IPS-20b (cell line): ENCODE measurements at regions not wholly inside any gene's neighbourhood (a gene's known extent, or its start where the extent isn't known, plus 50 kb on each side); places are given as distances from the start of the nearest gene placed in this dataset.

Source experiments
- H3K27ac ChIP-seq: one replicate; pipeline ENCODE4 v1.5.1; 2013; ENCODE audit warnings: low read length
- H3K27me3 ChIP-seq: 2 replicates; pipeline ENCODE4 v1.6.1; 2013; ENCODE audit warnings: mild to moderate bottlenecking, low read length, inconsistent platforms; ENCODE audit not compliant: insufficient read depth
- H3K36me3 ChIP-seq: 2 replicates; pipeline ENCODE4 v1.6.1; 2013; ENCODE audit warnings: low read depth, mild to moderate bottlenecking, inconsistent platforms, low read length, moderate library complexity; ENCODE audit not compliant: insufficient read depth
- H3K4me1 ChIP-seq: 2 replicates; pipeline ENCODE4 v1.6.1; 2013; ENCODE audit warnings: mild to moderate bottlenecking, control low read depth, inconsistent platforms, low read length, moderate library complexity; ENCODE audit not compliant: insufficient read depth
- H3K4me3 ChIP-seq: 2 replicates; pipeline ENCODE4 v1.5.1; 2013; ENCODE audit warnings: mild to moderate bottlenecking, low read length, inconsistent platforms
- H3K9ac ChIP-seq: 2 replicates; pipeline ENCODE4 v1.6.1; 2013; ENCODE audit warnings: low read depth, mild to moderate bottlenecking, inconsistent platforms, low read length, moderate library complexity
- H3K9me3 ChIP-seq: 2 replicates; pipeline ENCODE4 v1.6.1; 2013; ENCODE audit warnings: mild to moderate bottlenecking, low read depth, low read length, inconsistent platforms; ENCODE audit not compliant: insufficient read depth

DNA sequence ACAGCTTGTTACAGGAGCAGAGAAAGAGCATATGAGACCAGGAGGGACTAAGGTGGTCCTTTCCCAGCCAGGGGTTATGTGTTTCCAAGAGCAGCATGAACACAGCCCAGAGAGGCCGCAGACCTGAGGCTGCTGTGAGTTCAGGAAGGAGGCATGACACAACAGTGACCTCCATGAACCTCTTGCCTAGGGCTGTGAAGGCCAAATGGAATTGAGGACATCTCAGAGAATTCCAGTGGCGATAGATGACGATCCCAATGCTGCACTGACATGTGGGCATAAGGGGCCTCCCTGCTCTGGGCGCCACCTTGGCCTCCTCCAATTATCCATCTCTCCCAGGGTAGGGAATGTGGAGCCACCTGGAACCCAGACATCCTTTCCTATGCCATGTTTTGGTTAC lies 79.9 kb upstream of the FUCA2 start:
- Histone ChIP-seq H3K27me3 (no peaks in the 10 kb centered on the region), H3K4me1 (peaks cover 2% of the 10 kb centered on the region; the same call in 1 of the 2 replicates), H3K9ac (no peak overlapping the region), H3K27ac (no peak overlapping the region), H3K4me3 (no peak overlapping the region), H3K36me3 (no peaks in the 10 kb centered on the region), H3K9me3 (no peaks in the 10 kb centered on the region)

- Histone ChIP-seq H3K9me3 (no peaks in the 10 kb centered on the region), H3K27me3 (no peaks in the 10 kb centered on the region), H3K36me3 (no peaks in the 10 kb centered on the region), H3K4me3 (no peak overlapping the region), H3K9ac (no peak overlapping the region), H3K27ac (no peak overlapping the region), H3K4me1 (peaks cover 2% of the 10 kb centered on the region; the same call in 1 of the 2 replicates)
Measured at GRCh38 chr6:143589162-143589561, 77.6 kb upstream of the FUCA2 start.

- H3K9ac ChIP-seq = no peak overlapping the region
- H3K4me3 ChIP-seq = no peak overlapping the region
- H3K27ac ChIP-seq = no peak overlapping the region
- no peaks in the 10 kb centered on the region for H3K36me3 ChIP-seq
- H3K9me3 ChIP-seq = no peaks in the 10 kb centered on the region
- no peaks in the 10 kb centered on the region for H3K27me3 ChIP-seq
- H3K4me1 ChIP-seq = peaks cover 2% of the 10 kb centered on the region; the same call in 1 of the 2 replicates
Measured at GRCh38 chr6:143586557-143586956, 75.0 kb upstream of the FUCA2 start.

GRCh38 chr6:143585716-143586115 lies 74.2 kb upstream of the FUCA2 start:
- Histone ChIP-seq H3K4me3 (no peak overlapping the region), H3K9ac (no peak overlapping the region), H3K9me3 (no peaks in the 10 kb centered on the region), H3K36me3 (no peaks in the 10 kb centered on the region), H3K4me1 (peaks cover 1% of the 10 kb centered on the region; the same call in 1 of the 2 replicates), H3K27ac (no peak overlapping the region), H3K27me3 (no peaks in the 10 kb centered on the region)

- Histone ChIP-seq H3K36me3 (no peaks in the 10 kb centered on the region), H3K27ac (no peak overlapping the region), H3K9ac (no peak overlapping the region), H3K4me1 (no peaks in the 10 kb centered on the region), H3K4me3 (no peak overlapping the region), H3K9me3 (no peaks in the 10 kb centered on the region), H3K27me3 (no peaks in the 10 kb centered on the region)
Measured at GRCh38 chr6:143585241-143585640, 73.7 kb upstream of the FUCA2 start.

DNA sequence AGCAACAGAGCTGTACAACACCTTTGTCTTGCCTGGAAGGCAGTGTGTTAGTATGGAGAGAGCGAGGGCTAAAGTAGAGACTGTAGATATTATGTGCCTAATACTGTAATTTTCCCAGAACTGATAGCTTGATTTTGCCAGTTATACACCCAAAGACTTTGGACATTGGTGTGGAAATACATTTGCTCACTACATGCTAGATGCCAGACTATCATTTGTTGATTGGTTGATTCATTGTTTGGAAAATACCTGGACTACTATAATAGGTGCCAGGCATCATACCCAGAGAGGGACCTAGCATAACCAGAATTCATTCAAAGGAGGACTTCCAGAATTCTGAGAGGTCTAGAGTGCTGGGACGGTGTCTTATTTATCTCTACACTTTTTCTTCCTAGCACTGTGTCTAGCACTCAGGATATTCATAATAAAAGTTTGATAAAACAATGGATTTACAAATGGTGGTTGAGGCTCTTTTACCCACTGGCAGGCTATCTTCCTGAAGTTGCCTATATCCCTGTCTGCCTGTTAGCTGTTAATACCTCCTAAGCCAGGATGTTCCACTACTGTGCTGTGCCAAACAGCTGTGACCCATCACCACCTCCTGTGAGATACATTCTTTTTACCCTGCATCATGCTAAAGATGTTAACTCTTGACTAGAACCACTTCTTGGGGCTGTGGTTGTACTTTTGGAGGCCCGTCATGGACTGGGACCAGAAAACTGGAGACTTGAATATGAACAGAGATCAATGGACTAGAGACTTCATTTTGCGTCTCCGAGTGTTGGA lies 72.2 kb upstream of the FUCA2 start:
- Histone ChIP-seq H3K27me3 (no peaks in the 10 kb centered on the region), H3K4me3 (no peak overlapping the region), H3K9me3 (no peaks in the 10 kb centered on the region), H3K9ac (no peak overlapping the region), H3K4me1 (no peaks in the 10 kb centered on the region), H3K27ac (no peak overlapping the region), H3K36me3 (no peaks in the 10 kb centered on the region)

- no peak overlapping the region for H3K27ac ChIP-seq
Measured at GRCh38 chr6:143581835-143582480, 70.4 kb upstream of the FUCA2 start.

GRCh38 chr6:143579703-143580102 lies 68.2 kb upstream of the FUCA2 start:
- Histone ChIP-seq H3K27me3 (no peaks in the 10 kb centered on the region), H3K9me3 (no peaks in the 10 kb centered on the region), H3K9ac (no peak overlapping the region), H3K4me3 (no peak overlapping the region), H3K27ac (no peak overlapping the region), H3K36me3 (no peaks in the 10 kb centered on the region), H3K4me1 (0 out of 2 replicates have a peak, but pooled peaks cover 4% of the 10 kb centered on the region)

More at GRCh38 chr6:143581835-143582480, 70.4 kb upstream of the FUCA2 start:
- Histone ChIP-seq H3K27me3 (no peaks in the 10 kb centered on the region), H3K4me3 (no peak overlapping the region), H3K4me1 (no peaks in the 10 kb centered on the region), H3K9ac (no peak overlapping the region), H3K9me3 (no peaks in the 10 kb centered on the region), H3K36me3 (no peaks in the 10 kb centered on the region)

GRCh38 chr6:143578054-143578453 lies 66.5 kb upstream of the FUCA2 start:
- Histone ChIP-seq H3K27me3 (no peaks in the 10 kb centered on the region), H3K27ac (no peak overlapping the region), H3K9me3 (no peaks in the 10 kb centered on the region), H3K4me1 (0 out of 2 replicates have a peak, but pooled peaks cover 4% of the 10 kb centered on the region), H3K4me3 (no peak overlapping the region), H3K9ac (no peak overlapping the region), H3K36me3 (no peaks in the 10 kb centered on the region)

GRCh38 chr6:143575901-143576426 lies 64.4 kb upstream of the FUCA2 start:
- Histone ChIP-seq H3K9me3 (no peaks in the 10 kb centered on the region), H3K27ac (no peak overlapping the region), H3K36me3 (no peaks in the 10 kb centered on the region), H3K4me1 (0 out of 2 replicates have a peak, but pooled peaks cover 4% of the 10 kb centered on the region), H3K27me3 (no peaks in the 10 kb centered on the region), H3K4me3 (no peak overlapping the region), H3K9ac (no peak overlapping the region)

DNA sequence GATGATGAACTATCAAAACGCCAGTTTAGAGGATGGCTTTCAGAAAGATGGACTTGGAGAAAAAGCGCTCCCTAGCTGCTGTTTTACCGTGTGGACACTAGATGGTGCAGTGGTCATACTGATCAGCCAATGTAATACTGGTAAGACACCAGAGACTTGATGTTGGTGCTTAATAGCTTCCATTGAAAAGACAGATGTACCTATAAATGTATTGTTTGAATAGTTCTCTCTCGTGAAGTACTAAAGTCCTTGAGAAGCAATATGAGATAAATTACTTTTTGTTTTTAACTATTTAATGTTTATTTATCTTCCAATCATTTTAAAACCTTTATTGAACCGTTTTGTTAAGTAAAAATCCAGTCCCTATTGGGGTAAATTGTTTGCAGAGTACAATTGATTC lies 63.9 kb upstream of the FUCA2 start:
- H3K9ac ChIP-seq = no peak overlapping the region
- no peak overlapping the region for H3K27ac ChIP-seq
- H3K9me3 ChIP-seq = no peaks in the 10 kb centered on the region
- no peaks in the 10 kb centered on the region for H3K27me3 ChIP-seq
- peaks cover 4% of the 10 kb centered on the region; the same call in 1 of the 2 replicates for H3K4me1 ChIP-seq
- H3K4me3 ChIP-seq = no peak overlapping the region
- no peaks in the 10 kb centered on the region for H3K36me3 ChIP-seq
